Ovary (tissue), 3 donors: ENCODE measurements at regions not wholly inside any gene's neighbourhood (a gene's known extent, or its start where the extent isn't known, plus 50 kb on each side); places are given as distances from the start of the nearest gene placed in this dataset.

ENCODE experiments used
- CTCF ChIP-seq, 3 donors: fragments of 450-650 bp in 2 of 3; fragments of 200-600 bp in 1 of 3; IDR thresholded peaks; one replicate each; pipeline versions ENCODE4 v1.5.1 to v1.8.0; 2016 to 2022; ENCODE audit warnings: antibody characterized with exemption in 3 of 3, mild to moderate bottlenecking in 1 of 3
- POLR2A ChIP-seq: fragments of 450-650 bp; IDR thresholded peaks from one replicate; pipeline ENCODE4 v1.6.1; 2017; ENCODE audit warnings: antibody characterized with exemption, mild to moderate bottlenecking, moderate library complexity
- donor health status: DM: no; HTN: no; CAD: no.

- no peak for TF ChIP-seq POLR2A
- TF ChIP-seq CTCF (IDR thresholded peaks at IDR 0.05) = no peak
Observed at GRCh38 chr12:91935296-91935695, 210.3 kb downstream of the BTG1 start.
